ENCODE measurements at regions not wholly inside any gene's neighbourhood (a gene's known extent, or its start where the extent isn't known, plus 50 kb on each side); places are given as distances from the start of the nearest gene placed in this dataset.

DNA sequence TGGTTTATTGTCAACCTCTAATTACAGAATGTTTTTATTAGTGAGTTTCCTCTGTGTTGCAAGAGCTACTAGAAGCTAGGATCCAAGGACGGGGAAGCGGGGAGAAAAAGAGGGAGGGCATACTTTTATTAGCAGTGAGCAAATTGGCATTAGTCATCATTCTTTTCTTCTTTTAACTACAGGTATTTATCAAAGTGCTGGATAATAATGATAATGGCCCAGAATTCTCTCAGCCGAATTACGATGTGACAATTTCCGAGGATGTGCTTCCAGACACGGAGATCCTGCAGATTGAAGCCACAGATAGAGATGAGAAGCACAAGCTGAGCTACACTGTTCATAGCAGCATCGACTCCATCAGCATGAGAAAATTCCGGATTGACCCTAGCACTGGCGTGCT lies 179.7 kb upstream of the MTNR1B start:
- no peak for ATAC-seq (ENCODE audit: insufficient read depth, low FRiP score)
- Histone ChIP-seq H3K36me3 (ENCODE audit: control insufficient read depth in 4 of 4, insufficient read depth in 4 of 4, low read length in 4 of 4) (peaks cover 0 to 37% (median 15%) of the 10 kb centered on the region in 4 donors), H3K27me3 (ENCODE audit: control insufficient read depth in 3 of 3, insufficient read depth in 3 of 3, low read length in 2 of 3) (no peaks in the 10 kb centered on the region), H3K9ac (ENCODE audit: insufficient read depth in 1 of 2, low read length in 2 of 2) (no peak overlapping the region), H3K27ac (ENCODE audit: low read depth in 1 of 2, low read length in 1 of 2) (no peak overlapping the region), H3K4me3 (no peak overlapping the region), H3K9me3 (ENCODE audit: control insufficient read depth in 4 of 4, insufficient read depth in 3 of 4, low read length in 3 of 4) (no peaks in the 10 kb centered on the region), H3K4me1 (ENCODE audit: control insufficient read depth in 5 of 5, insufficient read depth in 5 of 5, low read length in 5 of 5) (peaks cover 0 to 3% (median 0%) of the 10 kb centered on the region in 5 donors)
- DNase-seq = no peak
- TF ChIP-seq, protein P1, sequence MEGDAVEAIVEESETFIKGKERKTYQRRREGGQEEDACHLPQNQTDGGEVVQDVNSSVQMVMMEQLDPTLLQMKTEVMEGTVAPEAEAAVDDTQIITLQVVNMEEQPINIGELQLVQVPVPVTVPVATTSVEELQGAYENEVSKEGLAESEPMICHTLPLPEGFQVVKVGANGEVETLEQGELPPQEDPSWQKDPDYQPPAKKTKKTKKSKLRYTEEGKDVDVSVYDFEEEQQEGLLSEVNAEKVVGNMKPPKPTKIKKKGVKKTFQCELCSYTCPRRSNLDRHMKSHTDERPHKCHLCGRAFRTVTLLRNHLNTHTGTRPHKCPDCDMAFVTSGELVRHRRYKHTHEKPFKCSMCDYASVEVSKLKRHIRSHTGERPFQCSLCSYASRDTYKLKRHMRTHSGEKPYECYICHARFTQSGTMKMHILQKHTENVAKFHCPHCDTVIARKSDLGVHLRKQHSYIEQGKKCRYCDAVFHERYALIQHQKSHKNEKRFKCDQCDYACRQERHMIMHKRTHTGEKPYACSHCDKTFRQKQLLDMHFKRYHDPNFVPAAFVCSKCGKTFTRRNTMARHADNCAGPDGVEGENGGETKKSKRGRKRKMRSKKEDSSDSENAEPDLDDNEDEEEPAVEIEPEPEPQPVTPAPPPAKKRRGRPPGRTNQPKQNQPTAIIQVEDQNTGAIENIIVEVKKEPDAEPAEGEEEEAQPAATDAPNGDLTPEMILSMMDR (IDR thresholded peaks at IDR 0.05; ENCODE audit: control extremely low read depth, extremely low read depth) = no peak
- 91 to 94% methylated on average over 9 of the region's 9 CpGs for WGBS, 2 donors

DNA sequence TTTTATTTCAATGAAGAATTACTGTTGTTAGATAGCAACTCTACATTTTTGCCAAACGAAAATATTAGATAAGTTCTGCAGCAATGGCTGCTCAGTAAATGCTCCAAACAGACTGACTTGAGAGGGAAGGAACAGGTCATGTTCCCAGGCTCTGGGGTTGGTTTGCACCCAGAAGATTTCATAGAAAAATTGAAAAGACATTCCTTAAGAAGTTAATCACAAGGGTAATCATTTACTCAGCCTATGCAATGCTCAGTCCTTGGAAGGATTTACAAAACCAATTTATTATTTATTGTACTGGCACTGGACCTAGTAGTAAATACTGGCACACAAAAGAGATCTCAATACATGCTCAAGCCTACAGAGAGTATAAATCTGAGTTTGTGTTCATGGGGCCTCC lies 179.1 kb upstream of the MTNR1B start:
- WGBS, 2 donors = 70 to 72% methylated on average over 1 of the region's 1 CpG
- H3K36me3 ChIP-seq (ENCODE audit: control insufficient read depth in 4 of 4, insufficient read depth in 4 of 4, low read length in 4 of 4) = peaks cover 0 to 37% (median 15%) of the 10 kb centered on the region in 4 donors
- H3K9me3 ChIP-seq (ENCODE audit: control insufficient read depth in 4 of 4, insufficient read depth in 3 of 4, low read length in 3 of 4) = no peaks in the 10 kb centered on the region
- no peak overlapping the region for H3K27ac ChIP-seq (ENCODE audit: low read depth in 1 of 2, low read length in 1 of 2)
- H3K27me3 ChIP-seq (ENCODE audit: control insufficient read depth in 3 of 3, insufficient read depth in 3 of 3, low read length in 2 of 3) = no peaks in the 10 kb centered on the region
- ATAC-seq (ENCODE audit: insufficient read depth, low FRiP score) = no peak
- DNase-seq = no peak
- H3K9ac ChIP-seq (ENCODE audit: insufficient read depth in 1 of 2, low read length in 2 of 2) = no peak overlapping the region
- TF ChIP-seq, protein P1 (IDR thresholded peaks at IDR 0.05; ENCODE audit: control extremely low read depth, extremely low read depth) = no peak
- peaks cover 0 to 4% (median 0%) of the 10 kb centered on the region in 5 donors for H3K4me1 ChIP-seq (ENCODE audit: control insufficient read depth in 5 of 5, insufficient read depth in 5 of 5, low read length in 5 of 5)
- no peak overlapping the region for H3K4me3 ChIP-seq

DNA sequence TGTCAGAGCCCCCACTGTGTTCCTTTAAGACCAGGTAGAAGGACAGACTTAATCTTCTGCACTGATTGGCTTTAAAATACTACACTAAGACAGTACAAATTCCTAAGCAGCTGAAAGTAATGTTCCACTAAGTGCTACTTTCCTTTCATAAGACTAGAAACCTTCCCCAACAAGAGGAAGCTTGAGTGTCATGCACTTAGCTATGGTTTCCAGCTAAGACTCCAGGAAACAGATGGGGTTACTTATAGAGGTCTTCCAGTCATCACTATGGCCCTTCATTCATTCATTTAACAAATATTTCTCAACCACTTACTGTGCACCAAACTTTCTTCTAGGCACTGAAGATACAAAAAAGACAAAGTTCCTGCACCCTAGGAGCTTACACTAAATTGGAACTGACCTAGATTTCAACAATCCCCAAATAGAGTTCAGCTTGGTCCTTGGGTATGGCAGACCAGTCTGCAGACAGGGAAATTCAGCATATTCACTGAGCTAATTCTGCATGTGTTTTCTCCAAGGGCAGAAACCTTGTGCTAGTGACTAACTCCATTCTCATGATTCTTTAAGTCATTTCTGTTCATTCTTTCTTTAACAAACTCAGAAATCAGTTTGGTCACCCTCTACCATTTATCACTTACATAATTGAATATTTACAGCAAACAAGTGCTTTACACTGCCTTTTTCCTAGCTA lies 178.4 kb upstream of the MTNR1B start:
- H3K9me3 ChIP-seq (ENCODE audit: control insufficient read depth in 4 of 4, insufficient read depth in 3 of 4, low read length in 3 of 4) = no peaks in the 10 kb centered on the region
- H3K36me3 ChIP-seq (ENCODE audit: control insufficient read depth in 4 of 4, insufficient read depth in 4 of 4, low read length in 4 of 4) = peaks cover 0 to 37% (median 15%) of the 10 kb centered on the region in 4 donors
- H3K27me3 ChIP-seq (ENCODE audit: control insufficient read depth in 3 of 3, insufficient read depth in 3 of 3, low read length in 2 of 3) = no peaks in the 10 kb centered on the region
- ATAC-seq (ENCODE audit: insufficient read depth, low FRiP score) (no peak), DNase-seq (no peak)
- peaks cover 0 to 4% (median 0%) of the 10 kb centered on the region in 5 donors for H3K4me1 ChIP-seq (ENCODE audit: control insufficient read depth in 5 of 5, insufficient read depth in 5 of 5, low read length in 5 of 5)
- H3K4me3 ChIP-seq = no peak overlapping the region
- H3K9ac ChIP-seq (ENCODE audit: insufficient read depth in 1 of 2, low read length in 2 of 2) = no peak overlapping the region
- TF ChIP-seq, protein P1 (IDR thresholded peaks at IDR 0.05; ENCODE audit: control extremely low read depth, extremely low read depth) = no peak
- H3K27ac ChIP-seq (ENCODE audit: low read depth in 1 of 2, low read length in 1 of 2) = no peak overlapping the region

DNA sequence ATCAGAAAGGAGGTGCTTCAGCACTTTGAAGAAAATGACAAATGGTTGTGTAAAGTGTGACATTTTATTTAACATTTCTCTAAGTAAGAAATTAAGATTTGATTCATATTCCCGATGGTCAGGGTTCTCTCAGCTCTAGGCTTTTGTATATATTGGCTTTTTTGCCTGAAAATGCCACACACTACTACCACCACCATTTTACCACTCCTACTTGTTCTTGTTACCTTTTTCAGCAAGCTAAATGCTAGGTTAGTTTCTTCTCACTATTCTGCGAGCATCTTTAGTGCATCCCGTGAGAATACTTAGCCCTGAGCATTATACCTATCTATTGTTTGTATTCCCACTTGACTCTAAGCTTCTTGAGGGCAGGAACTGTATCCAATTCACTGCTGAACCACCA lies 177.6 kb upstream of the MTNR1B start:
- 92 to 95% methylated on average over 3 of the region's 3 CpGs for WGBS, 2 donors
- H3K27me3 ChIP-seq (ENCODE audit: control insufficient read depth in 3 of 3, insufficient read depth in 3 of 3, low read length in 2 of 3) = no peaks in the 10 kb centered on the region
- peaks cover 0 to 40% (median 15%) of the 10 kb centered on the region in 4 donors for H3K36me3 ChIP-seq (ENCODE audit: control insufficient read depth in 4 of 4, insufficient read depth in 4 of 4, low read length in 4 of 4)
- ATAC-seq (ENCODE audit: insufficient read depth, low FRiP score) (no peak), DNase-seq (no peak)
- no peaks in the 10 kb centered on the region for H3K9me3 ChIP-seq (ENCODE audit: control insufficient read depth in 4 of 4, insufficient read depth in 3 of 4, low read length in 3 of 4)
- H3K4me1 ChIP-seq (ENCODE audit: control insufficient read depth in 5 of 5, insufficient read depth in 5 of 5, low read length in 5 of 5) = peaks cover 0 to 4% (median 0%) of the 10 kb centered on the region in 5 donors
- TF ChIP-seq, protein P1 (IDR thresholded peaks at IDR 0.05; ENCODE audit: control extremely low read depth, extremely low read depth) = no peak
- no peak overlapping the region for H3K27ac ChIP-seq (ENCODE audit: low read depth in 1 of 2, low read length in 1 of 2)
- H3K4me3 ChIP-seq = no peak overlapping the region
- H3K9ac ChIP-seq (ENCODE audit: insufficient read depth in 1 of 2, low read length in 2 of 2) = no peak overlapping the region

Data from lung (tissue), 11 donors.